HG02885 (cell line): ENCODE measurements at regions not wholly inside any gene's neighbourhood (a gene's known extent, or its start where the extent isn't known, plus 50 kb on each side); places are given as distances from the start of the nearest gene placed in this dataset.
"Not testable (repeated sequence)": the region's sequence is repeated elsewhere in the genome, so short reads cannot be mapped to it uniquely, and the experiment has no call there.

ENCODE experiments used
- ATAC-seq: cut with Tn5 transposase; IDR thresholded peaks from one replicate; pipeline ENCODE4 v1.9.1; 2021; ENCODE audit warnings: mild to moderate bottlenecking; ENCODE audit not compliant: unreplicated experiment, poor library complexity

GRCh38 chr4:34950926-34951325 lies 1293.4 kb downstream of the ARAP2 start:
- ATAC-seq = no peak

DNA sequence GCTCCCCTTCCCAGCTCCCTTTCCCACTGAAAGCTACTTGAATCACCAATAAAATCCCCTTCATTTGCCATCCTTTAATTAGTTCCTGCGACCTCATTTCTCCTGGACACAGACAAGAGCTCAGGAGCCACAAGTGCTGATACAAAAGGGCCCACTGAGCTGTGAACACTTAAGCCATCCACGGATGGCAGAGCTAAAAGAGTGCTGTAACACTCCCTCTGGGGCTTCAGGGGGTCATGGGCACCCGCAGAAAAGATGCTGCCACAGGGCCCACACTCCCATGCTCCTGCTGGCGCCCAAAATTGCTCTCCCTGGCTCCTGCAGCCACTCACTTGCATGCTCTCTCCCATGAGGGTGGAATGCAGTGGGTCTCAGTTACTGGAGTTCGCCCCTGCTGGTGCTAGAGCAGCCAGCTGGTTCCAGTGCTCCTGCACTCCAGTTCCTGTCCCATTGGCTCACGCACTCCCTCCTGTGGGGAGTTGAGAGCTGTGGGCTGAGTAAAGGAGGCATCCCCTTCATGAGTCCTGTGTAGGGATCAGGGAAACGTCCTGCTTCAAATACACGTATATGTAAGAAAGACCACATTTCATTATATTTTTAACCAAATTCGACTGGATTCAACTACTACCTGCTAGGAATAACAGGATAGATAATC lies 1291.0 kb downstream of the ARAP2 start:
- ATAC-seq = no peak

DNA sequence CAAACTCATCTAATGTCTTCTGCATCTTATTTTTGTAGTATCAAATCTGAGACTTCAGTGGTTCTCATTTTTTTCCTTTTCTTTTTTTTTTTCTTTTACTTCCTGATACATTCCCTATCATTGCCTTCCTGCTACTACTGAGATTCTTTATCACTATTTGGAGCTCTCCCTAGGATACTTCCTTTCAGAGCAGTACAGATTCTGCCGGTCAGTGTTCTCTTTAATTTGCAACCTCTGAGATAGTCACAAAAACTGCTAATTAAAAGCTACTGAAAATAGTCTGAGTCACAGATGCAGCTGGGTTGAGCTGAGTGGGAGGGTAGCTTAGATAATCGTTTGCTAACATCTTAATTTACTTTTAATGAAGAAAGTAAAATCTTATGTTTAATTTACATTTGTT lies 1279.7 kb downstream of the ARAP2 start:
- no peak for ATAC-seq

DNA sequence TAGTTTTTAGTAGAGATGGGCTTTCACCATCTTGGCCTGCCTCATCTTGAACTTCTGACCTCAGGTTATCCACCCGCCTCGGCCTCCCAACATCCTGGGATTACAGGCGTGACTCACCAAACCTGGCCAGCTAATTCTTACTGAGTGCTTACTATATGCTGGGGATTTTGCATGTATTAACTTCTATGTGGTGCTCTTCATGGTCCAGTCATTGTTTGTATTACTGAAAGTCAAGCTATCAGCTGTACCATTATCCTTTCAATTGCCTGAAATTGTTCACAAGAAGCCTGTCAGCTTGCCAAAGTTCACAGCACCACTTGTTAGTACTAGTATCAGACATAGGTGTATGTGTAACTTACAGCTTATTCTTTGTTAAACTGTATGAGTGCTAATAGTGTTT lies 1272.1 kb downstream of the ARAP2 start:
- no peak for ATAC-seq

DNA sequence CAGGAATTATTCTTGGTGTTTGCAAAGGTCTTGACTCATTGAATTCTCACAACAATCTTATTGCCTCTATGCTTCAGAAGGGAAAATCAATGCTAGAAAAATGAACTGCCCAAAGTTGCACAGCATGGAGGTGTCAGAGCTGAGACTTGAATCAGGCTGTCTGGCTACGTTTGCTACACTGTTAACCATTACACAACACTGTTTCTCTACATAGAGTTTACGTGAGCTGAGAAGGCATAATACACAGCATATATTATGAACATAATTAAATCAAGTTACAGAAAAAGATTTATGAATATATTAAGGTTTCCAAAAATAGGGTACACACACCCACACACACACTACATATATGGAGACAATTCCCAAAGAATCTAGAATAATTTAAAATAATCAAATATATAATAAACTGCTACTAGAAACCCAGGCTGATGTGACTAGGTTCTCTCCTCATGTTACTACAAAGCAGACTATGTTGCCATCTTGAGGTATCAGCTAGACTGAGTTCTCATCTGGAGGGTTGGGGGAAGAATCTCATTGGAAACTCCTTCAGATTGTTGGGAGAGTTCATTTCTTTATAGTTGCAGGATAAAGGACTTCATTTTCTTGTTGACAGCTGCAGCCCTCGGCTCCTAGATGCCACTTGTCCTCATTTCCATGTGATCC lies 1270.5 kb downstream of the ARAP2 start:
- no peak for ATAC-seq

GRCh38 chr4:34974313-34974680 lies 1270.0 kb downstream of the ARAP2 start:
- ATAC-seq = no peak

GRCh38 chr4:35021222-35021621 lies 1223.1 kb downstream of the ARAP2 start:
- not testable (repeated sequence) for ATAC-seq

DNA sequence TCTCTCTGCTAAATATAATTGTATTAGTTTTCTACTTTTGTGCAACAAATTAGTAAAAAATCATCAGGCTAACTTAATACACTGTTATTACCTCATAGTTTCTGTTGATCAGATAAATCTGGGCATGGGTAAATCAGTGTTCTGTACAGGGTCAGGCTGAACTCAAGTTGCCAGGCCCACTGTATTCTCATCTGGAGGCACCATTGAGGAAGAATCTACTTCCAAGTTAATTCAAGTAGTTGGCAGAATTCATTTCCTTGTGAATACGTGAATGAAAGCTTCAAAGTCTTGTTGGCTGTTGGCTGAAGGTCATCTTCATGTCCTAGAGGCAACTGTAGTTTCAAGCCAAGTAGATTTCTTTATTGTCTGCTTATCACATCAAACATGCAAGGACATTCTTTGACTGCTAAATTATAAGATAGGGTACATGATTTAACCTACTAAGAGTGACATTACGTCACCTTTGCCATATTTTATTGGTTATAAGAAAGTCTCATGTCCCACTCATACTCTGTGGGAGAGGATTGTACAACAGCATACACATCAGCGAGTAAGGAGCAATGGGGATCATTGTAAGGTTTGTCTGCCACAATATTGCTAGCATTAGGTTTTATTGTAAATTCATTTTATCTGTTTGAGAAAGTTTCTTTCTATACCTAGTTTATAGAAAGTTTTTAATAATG lies 1219.0 kb downstream of the ARAP2 start:
- no peak for ATAC-seq

DNA sequence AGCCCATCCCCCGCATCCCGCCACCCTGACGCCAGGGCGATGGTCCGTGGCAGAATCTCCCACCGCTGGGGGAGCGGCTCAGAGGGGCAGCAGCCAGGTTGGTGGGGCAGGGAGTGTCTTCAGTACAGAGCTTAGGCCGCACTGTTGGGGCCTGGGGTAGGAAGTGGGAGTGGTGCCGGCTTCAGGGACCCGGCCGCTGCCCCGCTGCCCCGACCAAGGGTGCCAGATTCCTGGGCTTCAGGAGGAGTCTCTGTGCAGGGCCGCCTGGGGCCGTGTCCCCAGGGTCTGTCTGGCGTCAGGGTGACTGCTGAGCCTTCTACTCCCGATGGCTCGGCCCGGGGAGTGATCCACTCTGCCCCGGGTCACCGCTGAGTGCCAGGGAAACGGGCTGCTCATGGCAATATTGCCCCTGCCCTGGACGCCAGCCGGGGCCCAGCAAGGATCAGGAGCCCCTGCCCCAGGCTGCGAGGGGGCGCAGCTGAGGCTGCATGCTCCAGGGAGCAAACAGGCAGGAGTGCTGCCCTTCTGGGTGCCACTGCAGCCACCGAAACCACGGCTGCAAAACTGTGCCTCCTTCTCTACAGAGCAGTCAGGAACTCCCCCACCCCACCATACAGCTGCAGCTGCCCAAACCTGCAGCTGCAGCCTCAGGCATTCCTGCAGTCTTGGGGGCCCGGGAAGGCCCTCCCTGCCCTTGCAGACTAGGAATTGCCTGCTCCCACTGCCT lies 1206.1 kb downstream of the ARAP2 start:
- no peak for ATAC-seq

GRCh38 chr4:35038845-35039244 lies 1205.5 kb downstream of the ARAP2 start:
- ATAC-seq = no peak

DNA sequence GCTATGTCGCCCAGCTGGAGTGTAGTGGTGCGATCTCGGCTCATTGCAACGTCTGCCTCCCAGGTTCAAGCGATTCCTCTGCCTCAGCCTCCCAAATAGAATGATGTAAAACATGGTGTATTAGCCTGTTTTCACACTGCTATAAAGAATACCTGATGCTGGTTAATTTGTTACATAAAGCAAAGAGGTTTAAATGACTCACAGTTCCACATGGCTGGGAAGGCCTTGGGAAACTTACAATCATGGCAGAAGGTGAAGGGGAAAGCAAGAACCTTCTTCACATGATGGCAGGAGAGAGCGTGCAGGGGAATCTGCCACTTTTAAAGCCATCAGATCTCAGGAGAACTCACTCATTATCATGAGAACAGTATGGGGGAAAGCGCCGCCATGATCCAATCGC lies 1191.8 kb downstream of the ARAP2 start:
- ATAC-seq = no peak

- ATAC-seq = no peak
These were observed 1181.2 kb downstream of the ARAP2 start for GRCh38 chr4:35063031-35063570.

- no peak for ATAC-seq
These were observed 1177.9 kb downstream of the ARAP2 start for GRCh38 chr4:35066406-35066805.

GRCh38 chr4:35080799-35081198 lies 1163.5 kb downstream of the ARAP2 start:
- ATAC-seq = no peak

DNA sequence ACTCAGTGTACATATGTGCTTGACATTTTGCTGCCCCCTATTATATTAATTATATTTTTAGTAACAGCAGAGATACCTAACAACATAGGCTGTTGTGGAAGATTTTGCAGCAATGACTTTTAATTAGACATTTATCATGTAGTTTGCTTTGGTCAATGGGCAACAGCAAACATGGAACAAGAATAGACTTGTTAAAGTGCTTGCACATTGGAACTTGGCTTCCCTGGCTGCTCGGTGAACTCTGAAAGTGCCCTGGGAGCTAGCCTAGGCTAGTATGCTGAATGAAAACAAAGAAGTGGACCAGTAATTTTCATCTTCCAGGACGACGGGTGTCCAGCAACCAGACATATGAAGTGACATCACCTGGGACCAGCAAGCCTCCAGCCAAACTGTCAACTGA lies 1157.1 kb downstream of the ARAP2 start:
- ATAC-seq = no peak

DNA sequence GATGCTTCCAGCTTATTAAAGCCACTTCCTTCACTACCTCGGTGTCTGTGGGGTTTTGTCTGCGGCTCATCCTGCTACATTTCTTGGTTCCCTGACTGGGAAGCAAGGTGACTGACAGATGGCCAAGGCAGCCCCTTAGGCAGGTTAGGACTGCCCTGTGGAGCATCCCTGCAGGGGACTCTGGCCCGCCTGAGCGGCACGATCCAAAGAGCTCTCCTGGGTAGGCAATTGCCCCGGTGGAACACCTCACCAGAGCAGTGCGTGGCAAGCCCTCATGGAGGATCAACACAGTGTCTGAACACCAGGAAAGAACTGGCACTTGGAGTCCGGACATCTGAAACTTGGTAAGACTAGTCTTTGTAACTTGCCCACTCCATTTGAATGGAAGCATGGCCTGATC lies 1143.4 kb downstream of the ARAP2 start:
- ATAC-seq = no peak

DNA sequence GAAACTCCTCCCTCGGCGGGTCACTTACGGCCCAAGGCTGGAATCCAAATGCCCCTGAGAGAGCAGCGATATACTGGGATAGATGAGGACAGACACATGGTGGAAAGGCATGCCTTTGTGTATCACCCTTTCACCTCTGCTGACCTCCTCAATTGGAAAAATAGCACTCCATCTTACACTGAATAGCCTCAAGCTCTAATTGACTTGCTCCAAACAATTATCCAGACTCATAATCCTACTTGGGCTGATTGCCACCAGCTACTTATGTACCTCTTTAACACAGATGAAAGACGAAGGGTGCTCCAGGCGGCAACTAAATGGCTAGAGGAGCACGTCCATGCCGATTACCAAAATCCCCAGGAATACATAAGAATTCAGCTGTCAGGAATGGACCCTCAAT lies 1142.2 kb downstream of the ARAP2 start:
- no peak for ATAC-seq

GRCh38 chr4:35105486-35105885 lies 1138.8 kb downstream of the ARAP2 start:
- no peak for ATAC-seq

- ATAC-seq = no peak
These were observed 1138.1 kb downstream of the ARAP2 start for GRCh38 chr4:35106091-35106734.

DNA sequence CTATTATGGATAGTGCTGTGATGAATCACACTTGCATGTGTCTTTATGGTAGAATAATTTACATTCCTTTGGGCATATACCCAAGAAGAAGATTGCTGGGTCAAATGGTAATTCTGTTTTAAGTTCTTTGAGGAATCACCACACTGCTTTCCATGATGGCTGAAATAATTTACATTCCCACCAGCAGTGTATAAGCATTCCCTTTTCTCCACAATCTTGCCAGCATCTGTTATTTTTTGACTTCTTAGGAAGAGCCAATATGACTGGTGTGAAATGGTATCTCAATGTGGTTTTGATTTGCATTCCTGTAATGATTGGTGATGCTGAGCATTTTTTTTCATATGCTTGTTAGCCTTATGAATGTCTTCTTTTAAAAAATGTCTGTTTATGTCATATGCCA lies 1120.2 kb downstream of the ARAP2 start:
- no peak for ATAC-seq
